GM21786 (cell line): ENCODE measurements at regions not wholly inside any gene's neighbourhood (a gene's known extent, or its start where the extent isn't known, plus 50 kb on each side); places are given as distances from the start of the nearest gene placed in this dataset.
"Not testable (repeated sequence)": the region's sequence is repeated elsewhere in the genome, so short reads cannot be mapped to it uniquely, and the experiment has no call there.

Experiments used
- ATAC-seq: cut with Tn5 transposase; IDR thresholded peaks from one replicate; pipeline ENCODE4 v1.9.1; 2021; ENCODE audit not compliant: unreplicated experiment

GRCh38 chr16:66176731-66177130 is 189.8 kb upstream of the CDH5 start:
- no peak for ATAC-seq

GRCh38 chr16:66176111-66176510 is 190.4 kb upstream of the CDH5 start:
- ATAC-seq = no peak

DNA sequence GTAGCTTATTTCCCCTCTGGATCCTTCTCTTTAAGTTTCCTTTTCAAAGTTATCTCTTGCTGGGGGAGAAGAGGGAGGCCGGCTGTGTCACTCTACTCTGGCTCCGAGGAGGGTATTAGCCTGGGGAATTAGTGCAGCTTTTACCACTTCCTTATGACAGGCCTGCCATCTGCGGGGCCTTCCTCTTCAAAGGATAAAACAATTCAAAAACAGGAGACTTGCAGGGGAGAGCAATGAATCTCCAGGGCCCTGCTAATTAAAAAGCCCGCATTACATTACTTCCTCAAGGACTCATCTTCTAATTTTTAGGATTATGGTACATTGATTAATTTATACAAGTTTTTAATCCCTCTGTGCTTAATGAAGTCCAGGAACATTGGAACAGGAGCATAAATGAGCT is 190.9 kb upstream of the CDH5 start:
- ATAC-seq = no peak

DNA sequence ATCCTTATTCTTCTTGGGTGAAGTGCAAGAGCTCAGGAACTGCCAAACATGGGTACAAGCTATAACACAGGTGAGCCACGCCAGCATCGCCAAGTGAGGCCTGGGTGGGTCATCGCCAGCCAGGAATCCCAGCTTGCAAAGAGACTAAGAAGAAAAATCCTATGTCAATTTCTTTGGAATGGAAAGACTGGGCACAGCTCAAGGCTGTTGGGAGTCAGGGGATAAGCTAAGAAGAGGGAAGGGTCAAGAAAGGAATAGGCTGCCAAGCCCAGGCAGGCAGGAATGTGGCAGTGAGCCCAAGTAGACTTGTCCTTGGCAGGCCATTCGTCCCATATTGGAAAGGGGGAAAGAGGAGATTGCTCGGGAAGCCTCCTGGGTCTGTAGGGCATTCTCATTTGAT is 191.4 kb upstream of the CDH5 start:
- ATAC-seq = no peak

DNA sequence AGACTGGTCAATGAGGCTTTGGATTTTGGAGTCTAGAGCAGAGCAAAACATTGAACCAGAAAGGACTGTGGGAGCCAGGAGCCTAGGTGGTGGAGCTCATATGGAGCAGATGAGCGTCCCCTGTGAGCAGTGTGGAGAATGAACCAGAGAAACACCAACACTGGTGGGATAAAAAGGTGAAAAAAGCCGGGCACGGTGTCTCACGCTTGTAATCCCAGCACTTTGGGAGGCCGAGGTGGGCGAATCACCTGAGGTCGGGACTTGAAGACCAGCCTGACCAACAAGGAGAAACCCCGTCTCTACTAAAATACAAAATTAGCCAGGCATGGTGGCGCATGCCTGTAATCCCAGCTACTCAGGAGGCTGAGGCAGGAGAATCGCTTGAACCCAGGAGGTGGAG is 192.7 kb upstream of the CDH5 start:
- ATAC-seq = not testable (repeated sequence)

- not testable (repeated sequence) for ATAC-seq
These were observed 193.3 kb upstream of the CDH5 start for GRCh38 chr16:66173181-66173580.

DNA sequence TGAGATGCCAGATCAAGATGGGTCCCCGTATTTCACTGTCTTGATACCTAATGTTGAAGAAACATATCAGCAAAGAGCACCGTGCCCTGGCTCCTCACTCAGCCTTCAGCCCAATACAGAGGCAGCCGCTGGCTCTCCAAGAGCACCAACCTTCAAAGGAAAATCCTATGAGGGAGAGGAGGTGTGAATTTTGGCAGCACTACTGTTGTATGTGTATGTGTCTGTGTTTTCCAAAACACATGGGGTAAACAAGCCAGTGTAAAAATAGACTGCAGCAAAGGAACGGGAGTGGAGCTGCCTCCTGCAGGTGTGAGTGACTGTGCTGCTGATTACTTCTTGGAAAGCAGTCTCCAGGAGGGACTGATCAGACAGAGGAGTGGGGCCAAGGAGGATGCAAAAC is 194.0 kb upstream of the CDH5 start:
- no peak for ATAC-seq

DNA sequence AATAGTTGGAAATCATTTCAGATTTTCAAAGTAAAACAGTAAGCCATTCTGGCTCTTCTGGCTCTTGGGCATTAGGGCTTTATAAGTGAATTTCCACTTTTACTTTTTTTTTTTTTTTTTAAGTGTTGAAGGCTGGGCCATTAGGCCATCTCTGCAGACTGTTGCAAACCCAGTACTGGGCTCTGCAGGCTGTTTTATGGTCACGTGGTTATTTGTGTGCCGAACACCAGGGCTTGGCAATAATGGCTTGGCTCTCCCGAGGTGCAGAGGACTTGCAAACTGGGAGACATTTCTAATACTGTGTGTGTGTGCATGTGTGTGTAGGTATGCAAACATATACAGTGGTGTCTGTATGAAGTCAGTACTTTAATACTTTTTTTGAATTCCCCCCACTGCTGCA is 194.9 kb upstream of the CDH5 start:
- no peak for ATAC-seq

DNA sequence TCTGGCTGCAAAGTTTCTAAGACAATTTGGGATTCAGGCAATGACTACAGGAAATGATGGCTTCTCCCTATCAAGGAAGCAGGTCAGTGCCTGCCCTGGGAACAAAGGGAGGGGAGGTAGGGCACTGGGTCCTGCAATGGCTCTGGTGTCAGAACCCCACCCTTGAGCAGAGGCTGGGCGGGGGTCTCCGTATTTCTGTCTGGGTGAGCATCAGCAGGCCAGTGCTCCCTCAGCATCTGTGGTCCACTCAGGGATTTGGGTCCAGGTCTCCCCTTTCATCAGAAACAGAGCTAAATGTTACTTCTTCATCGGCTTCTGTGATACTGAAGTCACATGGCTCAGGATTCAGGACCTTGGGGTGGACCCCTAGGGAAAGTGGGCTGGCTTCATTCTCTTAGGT is 195.5 kb upstream of the CDH5 start:
- ATAC-seq = no peak

DNA sequence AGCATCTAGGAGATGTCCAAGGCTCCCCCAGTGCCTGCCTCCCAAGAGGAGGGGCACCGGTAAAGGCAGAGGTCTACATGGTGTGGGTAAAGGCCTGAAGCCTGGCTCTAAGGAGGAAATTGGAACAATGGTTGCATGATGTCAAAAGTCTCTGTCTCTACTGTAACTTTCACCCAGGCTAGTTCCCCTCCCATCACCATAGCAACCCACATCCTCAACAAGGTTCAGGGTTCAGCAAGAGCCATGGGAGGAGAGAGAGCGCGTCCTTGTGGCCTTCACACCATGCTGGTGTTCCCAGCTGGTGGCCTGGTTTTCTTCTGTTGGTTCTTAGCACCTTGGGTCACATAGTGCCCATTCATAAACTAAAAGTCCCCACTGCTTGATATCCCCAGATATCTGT is 196.7 kb upstream of the CDH5 start:
- ATAC-seq = no peak

DNA sequence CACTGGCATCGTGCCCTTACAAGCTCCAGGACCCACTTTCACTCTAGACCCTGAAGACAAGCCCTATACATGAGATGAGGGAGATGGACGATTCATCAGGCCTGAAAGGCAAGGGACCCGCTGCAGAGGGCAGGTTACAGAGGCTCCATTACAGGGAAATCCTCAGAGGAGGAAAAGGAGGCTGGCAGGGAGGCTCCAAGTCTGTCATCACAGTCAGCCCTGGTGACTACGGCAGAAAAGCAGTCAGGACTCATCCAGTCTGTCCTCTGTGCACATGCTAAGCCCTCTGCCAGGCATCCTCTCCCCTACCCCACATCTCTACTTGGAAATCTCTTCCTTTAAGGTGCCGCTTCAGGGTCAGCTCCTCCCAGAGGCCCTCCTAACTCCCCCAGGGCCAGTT is 197.7 kb upstream of the CDH5 start:
- no peak for ATAC-seq

DNA sequence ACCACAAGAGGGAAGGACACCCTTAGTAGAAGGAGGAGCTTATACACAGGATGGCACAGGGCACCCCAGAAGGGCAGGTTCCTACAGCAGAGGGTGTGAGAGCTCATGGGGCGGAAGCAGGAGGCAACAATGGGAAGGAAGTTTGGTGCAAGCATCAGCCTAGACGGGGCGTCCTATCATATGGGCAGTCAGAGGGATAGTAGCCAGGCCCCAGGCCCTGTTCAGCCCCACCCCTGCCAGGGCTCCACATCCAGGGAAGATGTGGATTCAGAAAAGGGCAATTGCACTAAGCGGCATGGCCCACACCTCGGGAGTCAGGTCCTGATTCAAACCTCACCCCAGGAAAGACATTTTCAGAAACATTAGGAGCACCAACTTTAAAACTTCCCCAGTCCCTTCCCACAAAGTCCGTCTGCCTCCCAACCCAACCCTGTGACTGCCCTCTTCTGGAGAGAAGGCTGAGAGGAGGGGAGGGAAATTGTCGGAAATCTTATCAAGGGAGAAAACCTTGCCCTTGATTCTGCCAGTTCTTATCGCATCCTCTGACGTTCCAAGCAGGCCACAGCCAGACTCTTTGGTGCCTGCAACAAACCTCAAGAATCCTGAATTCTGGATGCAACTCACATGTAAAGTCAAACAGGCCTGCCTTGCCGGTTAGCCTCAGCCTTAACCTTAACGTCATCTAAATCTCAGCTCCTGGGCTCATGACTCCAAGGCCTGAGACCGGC is 198.8 kb upstream of the CDH5 start:
- ATAC-seq = no peak

DNA sequence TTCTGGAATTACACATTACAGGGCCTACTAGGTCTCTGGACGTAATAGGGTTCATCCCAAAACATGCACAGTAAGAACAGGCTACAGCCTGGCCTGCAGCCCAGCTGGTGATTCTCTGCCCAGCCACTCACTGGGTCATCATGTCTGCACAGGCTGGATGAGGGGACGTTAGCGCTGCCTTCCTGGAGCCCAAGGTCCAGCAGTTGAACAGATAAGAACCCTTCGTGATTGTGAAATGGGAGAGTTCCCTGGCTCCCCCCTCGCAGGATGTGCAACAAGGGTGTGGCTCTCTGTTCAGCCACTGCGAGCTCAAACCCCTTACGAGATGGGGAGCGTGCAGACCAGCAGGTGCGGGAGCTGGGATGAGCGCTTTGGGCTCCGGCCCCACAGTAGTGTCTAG is 200.0 kb upstream of the CDH5 start:
- no peak for ATAC-seq

- no peak for ATAC-seq
These were observed 200.6 kb upstream of the CDH5 start for GRCh38 chr16:66165879-66166278.

GRCh38 chr16:66164581-66165247 is 201.8 kb upstream of the CDH5 start:
- no peak for ATAC-seq

- no peak for ATAC-seq
These were observed 203.7 kb upstream of the CDH5 start for GRCh38 chr16:66162821-66163220.

DNA sequence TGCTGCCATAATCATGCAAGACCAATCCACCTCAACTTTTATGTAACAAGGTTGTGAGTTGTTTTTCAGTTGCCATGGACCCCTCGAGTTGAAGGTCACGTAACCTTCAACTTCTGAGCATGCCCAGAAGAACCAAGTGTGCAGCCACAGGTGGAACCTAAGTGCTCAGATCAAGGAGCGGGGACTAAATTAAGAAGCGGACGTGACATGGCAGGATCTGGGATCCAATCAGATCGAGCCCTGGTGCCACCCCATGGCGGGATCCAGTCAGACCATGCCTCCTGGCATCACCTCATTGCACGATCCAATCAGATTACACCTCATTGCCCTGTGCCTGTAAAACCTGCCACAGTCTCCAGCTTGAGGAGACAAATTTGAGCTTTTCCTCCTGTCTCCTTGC is 204.5 kb upstream of the CDH5 start:
- ATAC-seq = no peak

DNA sequence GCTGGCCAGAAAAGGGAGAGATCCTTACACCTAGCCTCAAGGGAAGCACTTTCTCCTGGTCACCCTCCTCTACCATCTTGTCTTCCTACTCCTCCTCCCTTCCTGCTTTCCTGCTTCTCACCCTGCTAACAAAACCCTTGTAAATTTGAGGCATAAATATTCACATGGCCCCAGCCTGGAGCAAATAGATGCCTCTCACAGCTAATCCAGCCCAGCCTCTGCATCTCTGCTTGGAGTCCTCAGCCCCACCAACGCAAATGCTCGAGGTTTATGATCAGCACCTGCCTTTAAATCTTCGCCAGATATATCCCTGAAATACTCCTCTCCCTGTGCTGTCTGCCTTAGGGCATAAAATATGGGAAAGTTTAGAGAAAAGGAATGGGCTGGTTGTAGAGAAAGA is 205.2 kb upstream of the CDH5 start:
- no peak for ATAC-seq

- no peak for ATAC-seq
These were observed 206.5 kb upstream of the CDH5 start for GRCh38 chr16:66159987-66160386.

DNA sequence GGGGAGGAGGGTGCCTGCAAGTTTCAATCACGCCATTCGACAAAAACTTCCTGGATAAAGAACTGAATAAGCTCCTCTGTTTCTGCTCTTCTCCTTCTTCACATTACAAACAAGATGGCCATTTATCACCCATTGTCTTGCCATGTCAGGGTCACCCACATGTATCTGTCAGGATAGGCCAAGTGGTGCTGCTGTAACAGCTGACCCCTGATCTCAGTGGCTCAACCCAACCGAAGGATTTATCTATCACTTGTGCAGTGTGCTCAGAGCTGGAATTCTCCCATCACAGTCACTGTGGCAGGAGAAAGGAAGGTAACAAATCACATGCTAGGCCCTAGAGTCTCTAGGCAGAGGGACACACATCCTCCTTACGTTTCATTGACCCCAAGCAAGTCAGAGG is 210.0 kb upstream of the CDH5 start:
- ATAC-seq = no peak

DNA sequence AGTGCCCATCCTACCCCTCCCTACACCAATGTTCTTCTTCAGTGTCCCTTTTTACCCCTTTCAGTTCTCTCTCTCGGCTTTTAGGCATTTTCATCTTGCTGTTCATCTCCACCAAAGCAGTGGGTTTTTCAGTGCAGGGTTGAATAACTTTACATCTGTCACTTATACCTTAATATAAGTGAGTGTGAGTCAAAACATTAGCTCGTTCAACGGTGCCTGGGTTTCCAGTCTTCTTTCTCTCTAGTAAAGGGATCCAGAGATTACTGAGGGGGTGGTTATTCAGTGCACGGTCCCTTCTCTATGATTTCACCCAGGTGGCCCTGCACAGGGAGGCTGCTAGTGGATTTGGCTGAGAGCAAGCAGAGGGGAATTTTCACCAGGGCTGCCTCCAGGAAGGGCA is 210.6 kb upstream of the CDH5 start:
- ATAC-seq = no peak

DNA sequence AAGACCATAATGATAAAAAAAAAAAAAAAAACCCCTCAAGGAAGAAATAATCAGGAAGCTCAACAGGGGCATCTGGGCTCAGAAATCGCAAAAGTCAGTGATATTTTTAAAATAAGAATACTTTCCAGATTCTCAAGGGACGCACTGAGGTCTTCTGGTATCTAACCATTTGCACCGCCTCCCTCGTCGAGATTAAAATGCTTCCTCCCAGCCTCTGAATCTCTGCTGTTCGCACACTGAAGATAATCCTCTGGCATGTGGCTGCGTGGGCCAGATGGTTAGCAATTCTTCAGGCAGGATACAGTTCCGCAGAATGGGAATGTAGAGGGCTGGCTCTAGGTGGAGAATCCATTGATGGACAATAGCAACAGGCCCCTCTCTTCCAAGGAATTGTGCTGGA is 211.7 kb upstream of the CDH5 start:
- no peak for ATAC-seq

DNA sequence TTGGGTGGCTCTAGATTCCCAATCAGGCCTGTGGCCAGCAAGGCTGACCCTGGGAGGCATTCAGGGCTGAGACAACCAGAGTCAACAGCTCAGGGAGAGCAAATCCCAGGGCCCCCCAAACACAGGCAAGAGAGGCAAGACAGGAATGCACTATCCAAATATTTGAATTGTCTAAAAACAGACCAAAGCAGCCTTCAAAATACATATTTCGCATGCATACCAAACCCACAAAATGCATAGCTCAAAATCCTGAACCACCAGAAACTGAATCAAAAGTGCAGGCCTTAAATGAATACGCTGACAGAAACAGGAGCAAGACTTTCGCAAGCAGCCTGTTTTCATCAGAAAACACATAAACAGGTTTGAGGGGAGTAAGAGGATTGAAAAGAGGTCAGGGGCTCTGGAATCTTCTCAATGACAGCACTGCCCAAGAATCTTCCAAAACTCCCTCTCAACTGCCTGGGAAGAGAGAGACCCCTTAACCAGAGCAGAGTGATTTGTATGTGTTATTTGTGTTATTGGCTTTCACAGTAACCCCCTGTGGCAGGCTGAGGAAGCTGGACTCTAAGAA is 213.6 kb upstream of the CDH5 start:
- no peak for ATAC-seq
